SK-N-SH treated with all-trans-retinoic acid at 6 μM for 48 hours (cell line): ENCODE measurements at regions not wholly inside any gene's neighbourhood (a gene's known extent, or its start where the extent isn't known, plus 50 kb on each side); places are given as distances from the start of the nearest gene placed in this dataset.

Experiments used
- ATAC-seq: fragments of 200-7000 bp; cut with Tn5 transposase; 3 replicates; pipeline ENCODE4 v1.9.1; 2020; ENCODE audit warnings: mild to moderate bottlenecking, moderate library complexity
- ARNTL ChIP-seq: fragments of 450-650 bp; formaldehyde crosslinking; IDR thresholded peaks from 2 replicates; pipeline ENCODE4 v1.5.0; 2020; ENCODE audit warnings: low read depth, mild to moderate bottlenecking, moderate library complexity, borderline replicate concordance
- BACH2 ChIP-seq: fragments of 250-450 bp; sonication (Bioruptor Pico); IDR thresholded peaks from 2 replicates; pipeline ENCODE4 v1.9.0; 2021; ENCODE audit warnings: mild to moderate bottlenecking, borderline replicate concordance
- CSDC2 ChIP-seq: fragments of 250-450 bp; sonication (Bioruptor Pico); IDR thresholded peaks from 2 replicates; pipeline ENCODE4 v1.5.0; 2020; ENCODE audit warnings: mild to moderate bottlenecking, moderate library complexity
- ESRRG ChIP-seq: fragments of 250-450 bp; sonication (Bioruptor Pico); IDR thresholded peaks from 2 replicates; pipeline ENCODE4 v1.6.1; 2021; ENCODE audit warnings: mild to moderate bottlenecking
- GLIS3 ChIP-seq: fragments of 250-450 bp; sonication (Bioruptor Pico); IDR thresholded peaks from 2 replicates; pipeline ENCODE4 v1.5.0; 2020; ENCODE audit warnings: mild to moderate bottlenecking, moderate library complexity
- OSR1 ChIP-seq: fragments of 250-450 bp; sonication (Bioruptor Pico); IDR thresholded peaks from 2 replicates; pipeline ENCODE4 v1.8.0; 2022; ENCODE audit warnings: moderate library complexity, mild to moderate bottlenecking, inconsistent platforms
- PPARA ChIP-seq: fragments of 250-450 bp; sonication (Bioruptor Pico); IDR thresholded peaks from 2 replicates; pipeline ENCODE4 v1.5.0; 2020; ENCODE audit warnings: mild to moderate bottlenecking, borderline replicate concordance
- RARB ChIP-seq: fragments of 250-450 bp; sonication (Bioruptor Pico); IDR thresholded peaks from 2 replicates; pipeline ENCODE4 v1.8.0; 2021; ENCODE audit warnings: mild to moderate bottlenecking, moderate library complexity
- TCF4 ChIP-seq: fragments of 250-450 bp; sonication (Bioruptor Pico); IDR thresholded peaks from 2 replicates; pipeline ENCODE4 v1.8.0; 2021; ENCODE audit warnings: mild to moderate bottlenecking, moderate library complexity, borderline replicate concordance
- TOX ChIP-seq: fragments of 250-450 bp; sonication (Bioruptor Pico); IDR thresholded peaks from 2 replicates; pipeline ENCODE4 v1.8.0; 2021; ENCODE audit warnings: mild to moderate bottlenecking, moderate library complexity, borderline replicate concordance
- TSHZ2 ChIP-seq: fragments of 250-450 bp; sonication (Bioruptor Pico); IDR thresholded peaks from 2 replicates; pipeline ENCODE4 v1.5.0; 2020; ENCODE audit warnings: mild to moderate bottlenecking, moderate library complexity
- ZC3H10 ChIP-seq: fragments of 250-450 bp; sonication (Bioruptor Pico); IDR thresholded peaks from 2 replicates; pipeline ENCODE4 v1.5.1; 2021; ENCODE audit warnings: mild to moderate bottlenecking, moderate library complexity
- ZFP3 ChIP-seq: fragments of 250-450 bp; sonication (Bioruptor Pico); IDR thresholded peaks from 2 replicates; pipeline ENCODE4 v1.5.0; 2020; ENCODE audit warnings: mild to moderate bottlenecking, moderate library complexity
- ZFP30 ChIP-seq: fragments of 450-650 bp; formaldehyde crosslinking; IDR thresholded peaks from 2 replicates; pipeline ENCODE4 v1.5.0; 2022; ENCODE audit warnings: mild to moderate bottlenecking, moderate library complexity
- ZNF565 ChIP-seq: fragments of 450-650 bp; formaldehyde crosslinking; conservative IDR thresholded peaks from 2 replicates; pipeline ENCODE4 v1.5.0; 2020; ENCODE audit warnings: low read depth, mild to moderate bottlenecking, moderate library complexity
- ZNF70 ChIP-seq: fragments of 450-650 bp; formaldehyde crosslinking; IDR thresholded peaks from 2 replicates; pipeline ENCODE4 v1.5.0; 2020; ENCODE audit warnings: mild to moderate bottlenecking, moderate library complexity
- ZNF8 ChIP-seq: fragments of 450-650 bp; formaldehyde crosslinking; IDR thresholded peaks from 2 replicates; pipeline ENCODE4 v1.5.0; 2020; ENCODE audit warnings: mild to moderate bottlenecking, moderate library complexity
- TF ChIP-seq, protein P1 (sequence below): fragments of 250-450 bp; sonication (Bioruptor Pico); IDR thresholded peaks from 2 replicates; pipeline ENCODE4 v1.5.1; 2020; ENCODE audit warnings: low read depth, mild to moderate bottlenecking, moderate library complexity
- TF ChIP-seq, protein P2 (sequence below): fragments of 250-450 bp; sonication (Bioruptor Pico); IDR thresholded peaks from 2 replicates; pipeline ENCODE4 v1.8.0; 2020; ENCODE audit warnings: mild to moderate bottlenecking, moderate library complexity, borderline replicate concordance
- TF ChIP-seq, protein P3 (sequence below): fragments of 250-450 bp; sonication (Bioruptor Pico); IDR thresholded peaks from 2 replicates; pipeline ENCODE4 v1.8.0; 2021; ENCODE audit warnings: low read depth, mild to moderate bottlenecking, moderate library complexity, borderline replicate concordance

- ATAC-seq, result no peak
- no peak for TF ChIP-seq ZNF8 (CRISPR knock-in tag)
These were observed 223.4 kb downstream of the COX7C start for GRCh38 chr5:86841000-86841644.

GRCh38 chr5:86858442-86858841 is 240.7 kb downstream of the COX7C start:
- no peak for ATAC-seq
- TF ChIP-seq TSHZ2 (CRISPR knock-in tag), result no peak

DNA sequence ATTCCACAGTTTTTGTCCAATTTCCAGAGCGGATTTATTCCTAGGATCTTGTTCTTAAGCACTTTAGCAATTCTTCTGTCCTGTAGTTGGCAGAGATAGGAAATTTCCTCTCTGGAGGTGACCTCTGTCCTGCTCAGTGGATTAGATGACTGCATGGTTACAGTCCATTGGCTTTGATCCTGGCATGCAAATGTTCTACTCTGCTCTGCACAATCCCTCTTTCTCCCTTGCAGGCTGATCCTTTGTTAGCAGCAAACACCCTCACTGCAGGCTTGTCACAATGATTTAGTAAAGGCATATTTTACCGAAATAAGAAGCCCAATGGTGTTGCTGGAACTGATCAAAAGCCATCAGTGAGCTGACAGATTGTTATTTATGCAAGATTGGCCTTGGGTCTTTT is 243.8 kb downstream of the COX7C start:
- TF ChIP-seq, protein P1, sequence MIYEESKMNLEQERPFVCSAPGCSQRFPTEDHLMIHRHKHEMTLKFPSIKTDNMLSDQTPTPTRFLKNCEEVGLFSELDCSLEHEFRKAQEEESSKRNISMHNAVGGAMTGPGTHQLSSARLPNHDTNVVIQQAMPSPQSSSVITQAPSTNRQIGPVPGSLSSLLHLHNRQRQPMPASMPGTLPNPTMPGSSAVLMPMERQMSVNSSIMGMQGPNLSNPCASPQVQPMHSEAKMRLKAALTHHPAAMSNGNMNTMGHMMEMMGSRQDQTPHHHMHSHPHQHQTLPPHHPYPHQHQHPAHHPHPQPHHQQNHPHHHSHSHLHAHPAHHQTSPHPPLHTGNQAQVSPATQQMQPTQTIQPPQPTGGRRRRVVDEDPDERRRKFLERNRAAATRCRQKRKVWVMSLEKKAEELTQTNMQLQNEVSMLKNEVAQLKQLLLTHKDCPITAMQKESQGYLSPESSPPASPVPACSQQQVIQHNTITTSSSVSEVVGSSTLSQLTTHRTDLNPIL (CRISPR knock-in tag), result no peak
- TF ChIP-seq CSDC2 (CRISPR knock-in tag), result no peak
- no peak for TF ChIP-seq TSHZ2 (CRISPR knock-in tag)
- no peak for ATAC-seq

DNA sequence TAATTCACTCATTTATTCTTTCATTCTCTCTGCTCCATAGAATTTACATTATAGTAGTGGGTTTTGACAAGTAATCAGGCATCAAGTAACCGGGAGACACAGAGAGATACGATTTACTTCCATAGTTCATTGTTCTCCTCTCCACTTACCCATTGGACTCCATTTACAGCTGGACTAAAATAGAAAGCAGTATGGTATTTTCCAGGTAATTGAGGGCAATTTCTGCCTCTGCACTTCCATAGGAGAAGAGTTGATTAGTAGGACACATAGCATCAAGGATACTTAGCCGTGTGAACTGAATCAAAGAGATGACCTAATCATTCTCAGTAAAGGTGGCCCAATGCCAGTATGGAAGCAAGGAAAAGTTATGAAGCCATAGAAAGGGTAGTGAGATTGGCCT is 244.4 kb downstream of the COX7C start:
- TF ChIP-seq ARNTL (CRISPR knock-in tag) (no peak), BACH2 (CRISPR knock-in tag) (no peak), ZNF8 (CRISPR knock-in tag) (no peak), TOX (no peak), TCF4 (CRISPR knock-in tag) (no peak), ZNF565 (no peak), OSR1 (CRISPR knock-in tag) (no peak)
- TF ChIP-seq, protein P2, sequence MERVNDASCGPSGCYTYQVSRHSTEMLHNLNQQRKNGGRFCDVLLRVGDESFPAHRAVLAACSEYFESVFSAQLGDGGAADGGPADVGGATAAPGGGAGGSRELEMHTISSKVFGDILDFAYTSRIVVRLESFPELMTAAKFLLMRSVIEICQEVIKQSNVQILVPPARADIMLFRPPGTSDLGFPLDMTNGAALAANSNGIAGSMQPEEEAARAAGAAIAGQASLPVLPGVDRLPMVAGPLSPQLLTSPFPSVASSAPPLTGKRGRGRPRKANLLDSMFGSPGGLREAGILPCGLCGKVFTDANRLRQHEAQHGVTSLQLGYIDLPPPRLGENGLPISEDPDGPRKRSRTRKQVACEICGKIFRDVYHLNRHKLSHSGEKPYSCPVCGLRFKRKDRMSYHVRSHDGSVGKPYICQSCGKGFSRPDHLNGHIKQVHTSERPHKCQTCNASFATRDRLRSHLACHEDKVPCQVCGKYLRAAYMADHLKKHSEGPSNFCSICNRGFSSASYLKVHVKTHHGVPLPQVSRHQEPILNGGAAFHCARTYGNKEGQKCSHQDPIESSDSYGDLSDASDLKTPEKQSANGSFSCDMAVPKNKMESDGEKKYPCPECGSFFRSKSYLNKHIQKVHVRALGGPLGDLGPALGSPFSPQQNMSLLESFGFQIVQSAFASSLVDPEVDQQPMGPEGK (CRISPR knock-in tag), result no peak
- ATAC-seq, result no peak

GRCh38 chr5:86864051-86864450 is 246.3 kb downstream of the COX7C start:
- ATAC-seq, result no peak
- TF ChIP-seq ARNTL (CRISPR knock-in tag) (no peak), BACH2 (CRISPR knock-in tag) (no peak), ZFP30 (no peak), ZNF70 (no peak), GLIS3 (CRISPR knock-in tag) (no peak), TCF4 (CRISPR knock-in tag) (no peak), ZNF8 (CRISPR knock-in tag) (no peak), PPARA (CRISPR knock-in tag) (no peak), ZNF565 (no peak), ZC3H10 (CRISPR knock-in tag) (no peak), ZFP3 (CRISPR knock-in tag) (no peak), RARB (CRISPR knock-in tag) (no peak), ESRRG (CRISPR knock-in tag) (no peak)
- TF ChIP-seq, protein P3, sequence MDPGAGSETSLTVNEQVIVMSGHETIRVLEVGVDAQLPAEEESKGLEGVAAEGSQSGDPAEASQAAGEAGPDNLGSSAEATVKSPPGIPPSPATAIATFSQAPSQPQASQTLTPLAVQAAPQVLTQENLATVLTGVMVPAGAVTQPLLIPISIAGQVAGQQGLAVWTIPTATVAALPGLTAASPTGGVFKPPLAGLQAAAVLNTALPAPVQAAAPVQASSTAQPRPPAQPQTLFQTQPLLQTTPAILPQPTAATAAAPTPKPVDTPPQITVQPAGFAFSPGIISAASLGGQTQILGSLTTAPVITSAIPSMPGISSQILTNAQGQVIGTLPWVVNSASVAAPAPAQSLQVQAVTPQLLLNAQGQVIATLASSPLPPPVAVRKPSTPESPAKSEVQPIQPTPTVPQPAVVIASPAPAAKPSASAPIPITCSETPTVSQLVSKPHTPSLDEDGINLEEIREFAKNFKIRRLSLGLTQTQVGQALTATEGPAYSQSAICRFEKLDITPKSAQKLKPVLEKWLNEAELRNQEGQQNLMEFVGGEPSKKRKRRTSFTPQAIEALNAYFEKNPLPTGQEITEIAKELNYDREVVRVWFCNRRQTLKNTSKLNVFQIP (CRISPR knock-in tag), result no peak
- TF ChIP-seq, protein P2 (CRISPR knock-in tag), result no peak
- TF ChIP-seq, protein P1 (CRISPR knock-in tag), result no peak
